NCI-H2107 treated with DMSO at 0.1 percent for 48 hours (cell line): ENCODE measurements at regions not wholly inside any gene's neighbourhood (a gene's known extent, or its start where the extent isn't known, plus 50 kb on each side); places are given as distances from the start of the nearest gene placed in this dataset.
"Not testable (repeated sequence)": the region's sequence is repeated elsewhere in the genome, so short reads cannot be mapped to it uniquely, and the experiment has no call there.

ENCODE experiments used
- DNase-seq: peaks from one replicate; lab custom pipeline; 2025; ENCODE audit not compliant: unreplicated experiment; lab: John Stamatoyannopoulos, UW

GRCh38 chr10:25851548-25851947 lies 82.5 kb upstream of the MYO3A start:
- no peak for DNase-seq

GRCh38 chr10:25852364-25852941 lies 81.6 kb upstream of the MYO3A start:
- DNase-seq: no peak

- no peak for DNase-seq
Measured at GRCh38 chr10:25858076-25858475, 76.0 kb upstream of the MYO3A start.

- DNase-seq: no peak
Measured at GRCh38 chr10:25865267-25865666, 68.8 kb upstream of the MYO3A start.

GRCh38 chr10:25867321-25867720 lies 66.7 kb upstream of the MYO3A start:
- no peak for DNase-seq

GRCh38 chr10:25869067-25869591 lies 64.9 kb upstream of the MYO3A start:
- no peak for DNase-seq

- no peak for DNase-seq
Measured at GRCh38 chr10:25869609-25870008, 64.4 kb upstream of the MYO3A start.

GRCh38 chr10:25874402-25874801 lies 59.6 kb upstream of the MYO3A start:
- DNase-seq: not testable (repeated sequence)

- DNase-seq: peak; percentile 78
Measured at GRCh38 chr10:25875556-25876165, 58.4 kb upstream of the MYO3A start.

GRCh38 chr10:25877296-25877695 lies 56.7 kb upstream of the MYO3A start:
- DNase-seq: no peak
